DMS53 treated with DMSO at 0.1 percent for 48 hours (cell line): ENCODE measurements at regions not wholly inside any gene's neighbourhood (a gene's known extent, or its start where the extent isn't known, plus 50 kb on each side); places are given as distances from the start of the nearest gene placed in this dataset.
"Not testable (repeated sequence)": the region's sequence is repeated elsewhere in the genome, so short reads cannot be mapped to it uniquely, and the experiment has no call there.

Source experiments
- DNase-seq: peaks from one replicate; lab custom pipeline; 2025; ENCODE audit not compliant: unreplicated experiment; lab: John Stamatoyannopoulos, UW

DNA sequence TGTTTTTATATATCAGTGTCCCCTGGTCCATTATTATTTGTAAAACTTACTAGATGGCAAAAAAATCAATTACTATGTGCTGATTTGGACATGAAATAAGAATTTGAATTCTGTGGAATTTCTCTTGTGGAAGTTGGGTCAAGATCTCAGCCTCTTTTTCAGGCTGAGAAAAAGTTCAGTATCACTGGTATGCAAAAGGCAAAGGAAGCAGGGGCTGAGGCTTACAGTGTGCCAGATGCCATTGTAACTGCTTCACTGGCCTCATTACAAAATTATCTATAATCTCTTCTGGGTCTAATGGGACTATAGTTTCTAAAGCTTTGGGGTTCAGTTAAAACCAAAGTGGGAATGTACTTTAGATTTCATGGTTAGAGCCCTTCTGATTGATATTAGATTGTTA lies 125.9 kb upstream of the SLC7A14 start:
- DNase-seq, result no peak

DNA sequence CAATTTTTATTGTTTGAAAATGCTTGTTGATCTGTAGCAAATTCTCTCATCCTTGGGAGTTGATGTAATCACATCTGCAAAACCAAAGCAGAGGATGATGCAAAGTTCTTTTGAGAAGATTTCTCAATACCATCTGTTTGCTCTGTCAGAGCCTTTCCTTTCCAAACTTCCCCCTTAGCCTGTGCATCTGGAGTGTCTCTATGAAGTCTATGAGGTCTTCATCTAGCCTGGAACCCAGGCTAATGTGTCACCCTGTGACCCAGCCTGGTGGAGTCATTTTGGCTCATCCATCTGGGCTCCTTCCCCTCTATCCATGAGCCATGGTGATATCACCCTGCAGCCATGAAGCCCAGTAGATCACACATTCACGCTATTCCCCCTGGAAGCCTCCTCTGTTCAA lies 123.2 kb upstream of the SLC7A14 start:
- DNase-seq, result no peak

DNA sequence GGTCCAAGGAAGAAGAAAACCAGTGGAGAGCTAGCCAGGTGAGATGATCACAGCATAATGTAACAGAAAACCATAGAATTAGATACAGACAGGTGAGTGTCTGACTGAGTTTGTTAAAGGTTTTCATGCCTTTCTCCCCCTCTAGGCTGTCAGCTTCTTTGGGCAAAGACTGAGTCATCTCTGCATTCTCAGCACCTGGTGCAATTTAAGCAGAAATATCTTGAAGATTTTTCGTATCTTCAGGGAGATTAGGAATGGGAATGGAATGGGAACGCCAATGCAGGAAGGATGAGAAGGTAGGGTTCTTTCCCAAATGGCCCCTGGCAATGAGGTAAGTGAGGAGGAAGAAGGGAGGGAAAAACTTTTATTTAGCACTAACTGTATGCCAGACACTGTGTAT lies 122.0 kb upstream of the SLC7A14 start:
- DNase-seq, result no peak

GRCh38 chr3:170705131-170705530 lies 119.3 kb upstream of the SLC7A14 start:
- DNase-seq, result no peak

GRCh38 chr3:170703121-170703588 lies 117.3 kb upstream of the SLC7A14 start:
- no peak for DNase-seq

DNA sequence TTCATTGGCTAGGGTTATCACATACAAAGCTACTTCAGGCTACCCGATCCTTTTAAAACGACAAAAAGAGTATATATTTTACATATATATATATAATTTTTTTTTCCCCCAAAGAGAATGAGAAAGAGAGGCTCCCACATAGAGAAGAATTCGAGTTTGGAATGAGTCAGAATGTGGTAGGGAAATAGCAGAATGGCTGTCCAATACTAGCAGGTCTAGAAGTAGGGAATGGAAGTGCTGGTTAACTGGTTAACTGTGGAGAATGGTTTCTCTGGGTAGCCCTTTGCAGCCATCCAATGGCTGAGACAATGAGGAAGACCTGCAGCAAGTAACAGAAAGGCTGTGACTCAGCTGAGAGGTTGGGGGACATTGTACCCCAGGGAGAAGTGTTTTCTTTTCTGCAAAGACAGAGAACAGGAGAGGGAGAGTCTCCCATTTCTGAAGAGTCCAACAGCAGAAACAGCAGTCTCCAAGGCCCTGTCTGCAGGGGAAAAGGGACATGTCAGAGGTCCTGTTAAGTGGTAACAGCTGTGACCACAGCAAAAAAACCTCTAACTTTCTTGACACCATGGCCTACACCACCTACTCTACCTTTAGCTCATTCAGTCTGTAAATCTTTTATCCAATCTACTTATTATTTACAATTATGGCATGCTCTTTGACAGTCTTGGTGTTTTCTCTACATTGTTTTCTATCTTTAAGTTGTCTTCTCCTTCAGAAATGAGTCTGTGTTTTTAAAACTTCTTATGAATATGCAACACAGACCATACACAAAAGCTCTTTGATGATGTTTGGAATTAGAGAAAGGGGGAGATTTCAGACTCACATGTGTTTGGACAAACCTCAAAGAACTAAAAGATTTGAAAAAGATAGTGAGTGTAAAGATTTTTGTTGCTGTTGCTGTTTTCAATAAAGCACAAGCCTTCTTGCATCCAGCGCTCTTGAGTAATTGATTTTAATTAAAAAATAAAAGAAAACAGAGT lies 116.1 kb upstream of the SLC7A14 start:
- no peak for DNase-seq

- no peak for DNase-seq
Measured at GRCh38 chr3:170700054-170700404, 114.2 kb upstream of the SLC7A14 start.

DNA sequence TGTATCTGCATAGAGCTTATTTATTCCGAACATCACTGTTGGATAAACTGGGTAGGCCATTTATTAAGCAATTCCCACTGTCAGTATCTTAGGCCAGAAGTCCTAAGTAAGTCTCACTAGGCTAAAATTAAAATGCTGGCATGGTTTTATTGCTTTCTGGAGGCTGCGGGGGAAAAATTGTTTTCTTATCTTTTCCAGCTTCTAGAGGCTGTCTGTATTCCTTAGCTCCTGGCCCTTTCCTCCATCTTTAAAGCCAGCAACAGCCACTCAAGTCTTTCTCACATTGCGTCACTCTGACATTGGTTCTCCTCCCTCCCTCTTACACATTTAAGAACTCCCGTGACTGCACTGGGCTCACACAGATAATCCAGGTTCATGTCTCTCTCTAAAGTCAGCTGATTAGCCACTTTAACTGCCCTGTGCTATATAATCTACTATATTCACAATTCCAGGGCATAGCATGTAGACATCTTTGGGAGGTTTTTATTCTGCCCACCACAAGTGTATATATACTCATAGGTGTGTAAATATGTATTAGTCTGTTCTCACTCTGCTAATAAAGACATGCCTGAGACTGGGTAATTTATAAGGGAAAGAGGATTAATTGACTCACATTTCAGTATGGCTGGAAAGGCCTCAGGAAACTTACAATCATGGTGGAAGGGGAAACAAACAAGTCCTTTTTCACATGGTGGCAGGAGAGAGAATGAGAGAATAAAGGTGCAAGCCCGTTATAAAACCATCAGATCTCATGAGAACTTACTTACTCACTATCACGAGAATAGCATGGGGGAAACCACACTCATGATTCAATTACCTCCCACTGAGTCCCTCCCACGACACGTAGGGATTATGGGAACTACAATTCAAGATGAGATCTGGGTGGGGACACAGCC lies 113.5 kb upstream of the SLC7A14 start:
- no peak for DNase-seq

DNA sequence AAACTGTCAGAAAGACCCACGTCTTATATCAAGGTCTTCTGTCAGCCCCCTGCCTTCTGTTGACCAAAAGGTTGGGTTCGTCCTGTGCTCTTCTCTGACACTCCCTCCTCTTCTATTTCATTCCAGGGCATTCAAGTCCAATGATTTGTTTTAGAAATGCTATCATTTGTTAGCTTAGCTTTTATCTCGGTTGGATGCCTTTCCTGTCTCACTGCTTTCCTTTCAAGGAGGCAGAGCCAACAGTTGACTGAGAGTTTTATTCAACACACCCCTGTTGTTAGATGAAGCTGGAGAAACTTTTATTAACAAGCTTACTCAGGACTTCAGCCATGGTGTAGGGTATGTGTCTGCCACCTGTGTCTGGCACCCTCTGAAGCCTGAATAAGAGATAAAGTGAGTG lies 112.0 kb upstream of the SLC7A14 start:
- DNase-seq, result no peak

GRCh38 chr3:170697131-170697530 lies 111.3 kb upstream of the SLC7A14 start:
- no peak for DNase-seq

- DNase-seq, result no peak
Measured at GRCh38 chr3:170695486-170696064, 109.7 kb upstream of the SLC7A14 start.

DNA sequence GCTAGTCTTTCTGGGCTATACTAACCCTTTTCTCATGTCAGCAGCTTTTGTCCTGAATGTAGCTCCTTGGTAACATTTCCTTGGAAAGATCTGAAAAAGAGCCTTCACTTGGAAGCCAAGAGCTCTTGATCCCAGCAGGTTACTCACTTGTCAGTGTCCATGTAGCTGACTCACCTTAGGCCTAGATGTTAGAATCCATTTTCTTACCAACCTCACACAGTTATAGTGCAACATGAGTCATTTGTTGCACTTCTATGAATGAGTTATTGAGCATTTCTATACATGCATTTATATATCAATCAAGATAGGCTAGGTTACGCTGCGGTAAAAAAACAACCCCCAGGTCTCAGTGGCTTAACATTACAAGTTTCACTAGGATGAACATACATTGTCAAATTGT lies 106.8 kb upstream of the SLC7A14 start:
- DNase-seq, result no peak

GRCh38 chr3:170690661-170690981 lies 104.7 kb upstream of the SLC7A14 start:
- DNase-seq, result no peak

GRCh38 chr3:170689893-170690660 lies 104.2 kb upstream of the SLC7A14 start:
- peak; percentile 37 for DNase-seq

- no peak for DNase-seq
Measured at GRCh38 chr3:170689296-170689829, 103.5 kb upstream of the SLC7A14 start.

- not testable (repeated sequence) for DNase-seq
Measured at GRCh38 chr3:170688222-170688621, 102.3 kb upstream of the SLC7A14 start.

DNA sequence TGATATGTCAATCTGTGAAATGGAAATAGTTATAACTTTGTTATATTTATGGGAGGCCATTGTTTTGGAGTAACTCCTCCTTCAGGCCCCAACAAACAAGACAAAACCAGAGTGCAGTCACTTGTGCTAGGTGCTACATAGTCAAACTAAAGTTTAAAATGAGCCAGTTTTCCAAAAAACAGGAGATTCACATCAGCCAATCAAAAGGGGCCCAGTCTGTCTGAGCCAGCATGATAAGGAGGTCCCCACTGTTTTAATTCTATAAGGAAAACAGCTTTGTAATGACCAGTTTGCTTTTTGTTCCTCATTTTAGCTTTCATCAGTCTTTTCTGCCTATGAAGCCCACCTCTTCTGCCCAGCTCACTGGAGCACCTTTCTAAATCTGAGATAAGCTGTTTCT lies 94.7 kb upstream of the SLC7A14 start:
- no peak for DNase-seq

GRCh38 chr3:170679190-170679589 lies 93.3 kb upstream of the SLC7A14 start:
- no peak for DNase-seq

DNA sequence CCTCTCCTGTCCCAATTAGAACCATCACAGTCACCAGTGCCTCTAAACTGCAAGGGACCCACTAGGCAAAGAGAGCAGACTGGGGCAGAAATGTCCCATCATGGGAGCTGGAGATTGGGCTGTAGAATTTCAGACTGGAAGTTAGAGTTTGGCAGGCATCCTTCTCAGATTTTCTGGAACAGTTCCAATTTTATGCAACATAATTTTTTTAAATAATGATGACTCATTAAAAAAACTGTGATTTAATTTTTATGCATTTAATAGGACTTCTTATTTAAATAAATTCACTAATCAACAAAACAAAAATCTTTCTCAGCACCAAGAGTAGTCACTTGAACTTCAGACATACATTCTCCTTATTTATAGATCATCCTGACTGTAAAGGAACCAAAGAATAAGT lies 84.6 kb upstream of the SLC7A14 start:
- no peak for DNase-seq

DNA sequence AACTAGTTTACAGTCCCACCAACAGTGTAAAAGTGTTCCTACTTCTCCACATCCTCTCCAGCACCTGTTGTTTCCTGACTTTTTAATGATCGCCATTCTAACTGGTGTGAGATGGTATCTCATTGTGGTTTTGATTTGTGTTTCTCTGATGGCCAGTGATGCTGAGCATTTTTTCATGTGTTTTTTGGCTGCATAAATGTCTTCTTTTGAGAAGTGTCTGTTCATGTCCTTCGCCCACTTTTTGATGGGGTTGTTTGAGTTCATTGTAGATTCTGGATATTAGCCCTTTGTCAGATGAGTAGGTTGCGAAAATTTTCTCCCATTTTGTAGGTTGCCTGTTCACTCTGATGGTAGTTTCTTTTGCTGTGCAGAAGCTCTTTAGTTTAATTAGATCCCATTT lies 77.1 kb upstream of the SLC7A14 start:
- not testable (repeated sequence) for DNase-seq

DNA sequence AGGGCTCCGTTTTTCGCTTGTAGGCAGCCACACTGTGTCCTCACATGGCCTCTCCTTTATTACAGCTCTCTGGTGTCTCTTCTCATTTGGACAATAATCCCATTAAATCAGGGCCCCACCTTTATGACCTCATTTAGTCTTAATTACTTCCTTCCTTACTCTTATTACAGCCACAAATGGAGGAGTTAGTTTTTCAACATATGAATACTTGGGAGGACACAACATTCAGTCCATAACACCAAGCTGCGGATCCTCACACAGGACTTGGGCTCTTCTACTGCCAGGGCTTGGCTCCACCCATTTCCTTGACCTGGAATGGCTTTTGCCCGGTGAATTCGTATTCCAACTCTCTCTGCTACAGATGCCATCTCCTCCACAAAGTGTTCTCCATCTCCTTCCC lies 74.3 kb upstream of the SLC7A14 start:
- no peak for DNase-seq
